ENCODE measurements at regions not wholly inside any gene's neighbourhood (a gene's known extent, or its start where the extent isn't known, plus 50 kb on each side); places are given as distances from the start of the nearest gene placed in this dataset.

- no peak overlapping the region for H3K27ac Mint-ChIP-seq (ENCODE audit: low read depth)
- no peaks in the 10 kb centered on the region for H3K27me3 Mint-ChIP-seq
- H3K36me3 Mint-ChIP-seq (ENCODE audit: insufficient read depth): no peaks in the 10 kb centered on the region
- DNase-seq (ENCODE audit: low spot score in 2 of 2) (no peak), ATAC-seq (replicated peaks; ENCODE audit: extremely low read depth, poor library complexity, severe bottlenecking) (no peak)
- H3K4me3 Mint-ChIP-seq: no peak overlapping the region
- no peaks in the 10 kb centered on the region for H3K4me1 Mint-ChIP-seq
- H3K9me3 Mint-ChIP-seq: no peaks in the 10 kb centered on the region
Measured at GRCh38 chr13:56900549-56901279, 240.0 kb upstream of the PRR20A start.

GRCh38 chr13:56902276-56902675 is 238.4 kb upstream of the PRR20A start:
- Mint-ChIP-seq H3K27ac (ENCODE audit: low read depth) (no peak overlapping the region), H3K4me3 (no peak overlapping the region), H3K27me3 (no peaks in the 10 kb centered on the region), H3K4me1 (no peaks in the 10 kb centered on the region), H3K36me3 (ENCODE audit: insufficient read depth) (no peaks in the 10 kb centered on the region), H3K9me3 (no peaks in the 10 kb centered on the region)
- no peak for DNase-seq (ENCODE audit: low spot score in 2 of 2)
- ATAC-seq (replicated peaks; ENCODE audit: extremely low read depth, poor library complexity, severe bottlenecking): no peak

DNA sequence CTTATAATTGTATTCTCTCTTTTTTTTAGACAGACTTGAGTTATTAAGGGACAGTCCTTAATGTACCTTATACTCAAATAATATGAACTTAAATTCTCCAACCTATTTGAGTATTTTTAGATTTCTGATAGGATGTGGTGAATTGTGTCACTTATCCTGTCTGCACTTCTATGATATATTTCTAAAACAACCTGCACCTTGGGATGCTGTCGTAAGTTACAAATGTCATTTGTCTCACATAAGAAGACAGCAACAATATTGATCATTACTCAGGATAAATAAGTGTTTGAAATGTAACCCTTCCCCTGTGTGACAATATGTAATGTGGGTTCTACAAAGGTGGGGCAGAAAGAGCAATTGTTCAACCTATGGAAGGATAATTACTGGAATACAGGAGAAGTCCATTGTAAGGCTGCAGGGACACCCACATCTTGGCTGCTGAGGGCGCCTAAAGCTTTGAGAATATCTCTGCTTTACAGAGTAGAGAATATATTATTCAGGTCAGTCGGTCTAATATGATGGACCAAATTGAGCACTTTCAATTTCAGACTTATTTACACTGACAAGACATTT is 236.9 kb upstream of the PRR20A start:
- no peak overlapping the region for H3K4me3 Mint-ChIP-seq
- DNase-seq (ENCODE audit: low spot score in 2 of 2) (no peak), ATAC-seq (replicated peaks; ENCODE audit: extremely low read depth, poor library complexity, severe bottlenecking) (no peak)
- peaks cover 9% of the 10 kb centered on the region for H3K9me3 Mint-ChIP-seq
- no peaks in the 10 kb centered on the region for H3K36me3 Mint-ChIP-seq (ENCODE audit: insufficient read depth)
- no peaks in the 10 kb centered on the region for H3K27me3 Mint-ChIP-seq
- H3K27ac Mint-ChIP-seq (ENCODE audit: low read depth): no peak overlapping the region
- no peaks in the 10 kb centered on the region for H3K4me1 Mint-ChIP-seq

- no peak for DNase-seq (ENCODE audit: low spot score in 2 of 2)
- Mint-ChIP-seq H3K36me3 (ENCODE audit: insufficient read depth) (peaks cover 2% of the 10 kb centered on the region), H3K27me3 (no peaks in the 10 kb centered on the region), H3K4me1 (no peaks in the 10 kb centered on the region), H3K27ac (ENCODE audit: low read depth) (no peak overlapping the region), H3K9me3 (peaks cover 9% of the 10 kb centered on the region), H3K4me3 (no peak overlapping the region)
- no peak for ATAC-seq (replicated peaks; ENCODE audit: extremely low read depth, poor library complexity, severe bottlenecking)
Measured at GRCh38 chr13:56906909-56907308, 233.8 kb upstream of the PRR20A start.

DNA sequence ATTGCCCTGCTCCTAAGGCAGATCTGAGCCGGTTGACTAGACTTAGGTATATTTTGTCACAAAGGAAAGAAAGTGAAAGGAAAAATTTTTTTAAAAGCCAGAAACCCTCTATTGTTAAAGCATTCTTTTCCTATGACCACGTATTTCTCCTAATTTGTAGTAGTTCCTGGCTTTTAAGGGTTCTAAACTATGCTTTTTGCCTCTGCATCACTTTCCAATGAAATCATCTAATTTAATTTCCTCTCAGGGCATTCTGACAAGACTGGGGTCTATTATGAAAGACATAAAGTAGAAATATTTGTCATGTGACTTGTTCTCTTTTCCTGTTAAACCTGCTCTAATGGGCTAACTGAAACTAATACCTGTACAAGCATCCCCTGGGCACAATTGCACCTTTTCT is 233.0 kb upstream of the PRR20A start:
- ATAC-seq (replicated peaks; ENCODE audit: extremely low read depth, poor library complexity, severe bottlenecking): no peak
- Mint-ChIP-seq H3K27ac (ENCODE audit: low read depth) (no peak overlapping the region), H3K27me3 (no peaks in the 10 kb centered on the region), H3K4me3 (no peak overlapping the region), H3K4me1 (no peaks in the 10 kb centered on the region), H3K36me3 (ENCODE audit: insufficient read depth) (peaks cover 2% of the 10 kb centered on the region), H3K9me3 (peaks cover 14% of the 10 kb centered on the region)
- DNase-seq (ENCODE audit: low spot score in 2 of 2): no peak

DNA sequence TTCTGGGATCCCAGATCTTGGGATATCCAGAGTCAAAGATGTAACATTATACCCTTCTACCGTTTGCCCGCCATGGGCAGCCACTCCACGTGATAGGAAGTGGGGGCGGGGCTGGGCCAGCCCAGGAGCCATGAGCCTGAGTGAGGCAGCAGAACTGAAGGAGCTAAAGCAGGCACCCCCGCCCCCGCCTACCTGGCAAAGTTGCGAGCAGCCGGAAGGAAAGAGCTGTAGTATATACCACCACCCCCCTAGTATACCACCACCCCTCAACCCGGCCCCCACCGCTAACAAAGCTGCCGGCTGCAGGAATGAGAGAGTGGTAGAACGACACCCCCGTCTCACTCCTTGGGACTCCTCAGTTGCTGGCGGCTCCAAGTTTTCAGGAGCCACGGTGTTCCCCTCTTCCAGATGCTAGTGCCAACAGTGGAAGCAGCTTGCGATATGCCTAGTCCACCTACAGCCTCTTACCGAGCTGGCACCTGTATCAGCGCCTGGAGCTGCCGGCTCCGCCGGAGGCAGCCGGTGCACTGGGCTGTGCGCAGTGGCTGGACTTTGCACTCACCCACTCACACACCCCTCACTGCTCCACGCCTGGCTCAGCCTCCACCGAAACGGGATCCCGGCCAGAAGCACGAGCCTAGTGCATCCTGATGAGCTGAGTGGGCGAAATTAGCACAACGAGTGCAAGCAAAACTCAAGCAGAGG is 230.7 kb upstream of the PRR20A start:
- peaks cover 2% of the 10 kb centered on the region for H3K36me3 Mint-ChIP-seq (ENCODE audit: insufficient read depth)
- H3K27ac Mint-ChIP-seq (ENCODE audit: low read depth): no peak overlapping the region
- no peaks in the 10 kb centered on the region for H3K4me1 Mint-ChIP-seq
- no peaks in the 10 kb centered on the region for H3K27me3 Mint-ChIP-seq
- no peak for ATAC-seq (replicated peaks; ENCODE audit: extremely low read depth, poor library complexity, severe bottlenecking)
- DNase-seq (ENCODE audit: low spot score in 2 of 2): no peak
- H3K4me3 Mint-ChIP-seq: no peak overlapping the region
- peaks cover 19% of the 10 kb centered on the region for H3K9me3 Mint-ChIP-seq

GRCh38 chr13:56917966-56918365 is 222.8 kb upstream of the PRR20A start:
- H3K27ac Mint-ChIP-seq (ENCODE audit: low read depth): no peak overlapping the region
- no peak for ATAC-seq (replicated peaks; ENCODE audit: extremely low read depth, poor library complexity, severe bottlenecking)
- no peaks in the 10 kb centered on the region for H3K36me3 Mint-ChIP-seq (ENCODE audit: insufficient read depth)
- peaks cover 22% of the 10 kb centered on the region for H3K9me3 Mint-ChIP-seq
- H3K4me3 Mint-ChIP-seq: no peak overlapping the region
- H3K4me1 Mint-ChIP-seq: no peaks in the 10 kb centered on the region
- DNase-seq (ENCODE audit: low spot score in 2 of 2): no peak
- no peaks in the 10 kb centered on the region for H3K27me3 Mint-ChIP-seq

GRCh38 chr13:56923626-56924140 is 217.0 kb upstream of the PRR20A start:
- Mint-ChIP-seq H3K4me1 (no peaks in the 10 kb centered on the region), H3K27me3 (no peaks in the 10 kb centered on the region), H3K4me3 (no peak overlapping the region), H3K27ac (ENCODE audit: low read depth) (no peak overlapping the region), H3K36me3 (ENCODE audit: insufficient read depth) (peaks cover 2% of the 10 kb centered on the region), H3K9me3 (peaks cover 33% of the 10 kb centered on the region)
- no peak for DNase-seq (ENCODE audit: low spot score in 2 of 2)
- no peak for ATAC-seq (replicated peaks; ENCODE audit: extremely low read depth, poor library complexity, severe bottlenecking)

DNA sequence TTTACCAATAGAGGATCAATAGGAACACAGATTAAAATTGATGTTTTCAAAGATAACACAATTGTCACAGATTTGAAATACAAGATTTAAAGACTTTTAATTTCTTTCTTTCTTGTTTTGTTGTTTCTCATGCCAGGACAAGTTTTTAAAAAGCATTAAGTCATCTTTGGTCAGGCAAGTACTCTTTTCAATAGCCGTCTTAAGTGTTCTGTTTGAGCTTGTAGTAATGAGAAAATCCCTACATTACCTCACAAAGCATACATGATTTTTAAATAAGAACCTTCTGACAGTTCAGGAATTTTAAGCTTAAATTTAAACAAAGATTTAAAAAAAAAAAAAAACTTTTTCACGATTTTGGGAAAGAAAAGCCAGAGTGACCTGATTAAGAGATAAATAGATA is 216.3 kb upstream of the PRR20A start:
- no peak overlapping the region for H3K4me3 Mint-ChIP-seq

GRCh38 chr13:56932104-56932503 is 208.6 kb upstream of the PRR20A start:
- Mint-ChIP-seq H3K27me3 (no peaks in the 10 kb centered on the region), H3K4me1 (no peaks in the 10 kb centered on the region), H3K9me3 (peaks cover 28% of the 10 kb centered on the region), H3K27ac (ENCODE audit: low read depth) (no peak overlapping the region), H3K4me3 (no peak overlapping the region), H3K36me3 (ENCODE audit: insufficient read depth) (peaks cover 4% of the 10 kb centered on the region)
- DNase-seq (ENCODE audit: low spot score in 2 of 2) (no peak), ATAC-seq (replicated peaks; ENCODE audit: extremely low read depth, poor library complexity, severe bottlenecking) (no peak)

More for the DNA sequence above, 216.3 kb upstream of the PRR20A start:
- Mint-ChIP-seq H3K9me3 (peaks cover 35% of the 10 kb centered on the region), H3K27ac (ENCODE audit: low read depth) (no peak overlapping the region), H3K4me1 (no peaks in the 10 kb centered on the region), H3K36me3 (ENCODE audit: insufficient read depth) (peaks cover 2% of the 10 kb centered on the region), H3K27me3 (no peaks in the 10 kb centered on the region)
- ATAC-seq (replicated peaks; ENCODE audit: extremely low read depth, poor library complexity, severe bottlenecking): no peak
- DNase-seq (ENCODE audit: low spot score in 2 of 2): no peak

DNA sequence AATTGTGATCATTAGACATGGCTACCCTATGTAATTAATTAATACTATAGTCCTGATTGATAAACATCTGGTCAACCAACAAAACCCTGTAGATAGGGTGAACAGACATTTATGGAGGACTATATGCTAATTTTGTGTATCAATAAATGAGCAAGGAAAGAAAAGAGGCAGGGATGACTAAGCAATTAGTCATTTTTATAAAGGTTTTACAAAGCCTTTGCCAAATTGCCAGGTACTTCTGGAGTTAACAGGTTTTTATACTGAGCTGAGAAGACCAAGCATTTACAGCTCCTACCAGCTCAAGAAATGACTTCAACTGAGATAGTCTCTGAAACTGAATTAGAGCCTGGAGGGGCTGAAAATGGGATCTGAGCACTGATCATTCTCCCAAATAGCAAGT is 186.8 kb upstream of the PRR20A start:
- no peak for DNase-seq (ENCODE audit: low spot score in 2 of 2)
- no peak for ATAC-seq (replicated peaks; ENCODE audit: extremely low read depth, poor library complexity, severe bottlenecking)
- H3K4me1 Mint-ChIP-seq: no peaks in the 10 kb centered on the region
- H3K36me3 Mint-ChIP-seq (ENCODE audit: insufficient read depth): no peaks in the 10 kb centered on the region
- peaks cover 4% of the 10 kb centered on the region for H3K9me3 Mint-ChIP-seq
- no peak overlapping the region for H3K4me3 Mint-ChIP-seq
- H3K27me3 Mint-ChIP-seq: no peaks in the 10 kb centered on the region
- H3K27ac Mint-ChIP-seq (ENCODE audit: low read depth): no peak overlapping the region

DNA sequence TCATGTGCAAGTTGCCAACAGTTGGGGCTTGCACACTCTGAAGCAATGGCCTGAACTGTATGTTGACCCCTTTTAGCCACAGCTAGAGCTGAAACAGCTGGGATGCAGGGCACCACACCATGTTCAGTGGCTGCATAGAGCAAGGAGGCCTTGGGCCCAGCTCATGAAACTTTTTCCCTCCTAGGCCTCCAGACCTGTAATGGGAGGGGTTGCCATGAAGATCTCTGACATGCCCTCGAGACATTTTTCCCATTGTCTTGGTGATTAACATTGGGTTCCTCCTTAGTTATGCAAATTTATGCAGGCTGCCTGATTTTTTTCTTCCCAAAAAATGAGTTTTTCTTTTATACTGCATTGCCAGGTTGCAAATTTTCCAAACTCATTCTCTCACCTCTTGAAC is 165.1 kb upstream of the PRR20A start:
- Mint-ChIP-seq H3K9me3 (peaks cover 27% of the 10 kb centered on the region), H3K36me3 (ENCODE audit: insufficient read depth) (no peaks in the 10 kb centered on the region), H3K4me1 (no peaks in the 10 kb centered on the region), H3K27ac (ENCODE audit: low read depth) (no peak overlapping the region), H3K27me3 (no peaks in the 10 kb centered on the region), H3K4me3 (no peak overlapping the region)
- DNase-seq (ENCODE audit: low spot score in 2 of 2) (no peak), ATAC-seq (replicated peaks; ENCODE audit: extremely low read depth, poor library complexity, severe bottlenecking) (no peak)

GRCh38 chr13:56980856-56981255 is 159.9 kb upstream of the PRR20A start:
- no peaks in the 10 kb centered on the region for H3K27me3 Mint-ChIP-seq
- H3K4me3 Mint-ChIP-seq: no peak overlapping the region
- no peak for ATAC-seq (replicated peaks; ENCODE audit: extremely low read depth, poor library complexity, severe bottlenecking)

More at GRCh38 chr13:56980856-56981255, 159.9 kb upstream of the PRR20A start:
- no peak for DNase-seq (ENCODE audit: low spot score in 2 of 2)
- Mint-ChIP-seq H3K36me3 (ENCODE audit: insufficient read depth) (no peaks in the 10 kb centered on the region), H3K4me1 (no peaks in the 10 kb centered on the region), H3K9me3 (peaks cover 16% of the 10 kb centered on the region), H3K27ac (ENCODE audit: low read depth) (no peak overlapping the region)

Data from central memory CD8-positive, alpha-beta T cell (primary cell).